Muscle layer of duodenum (tissue), 2 donors: ENCODE measurements at regions not wholly inside any gene's neighbourhood (a gene's known extent, or its start where the extent isn't known, plus 50 kb on each side); places are given as distances from the start of the nearest gene placed in this dataset.

Source experiments
- H3K27ac ChIP-seq: one replicate; pipeline ENCODE4 v1.7.0; 2013; ENCODE audit warnings: mild to moderate bottlenecking, low read length
- H3K27me3 ChIP-seq: one replicate; pipeline ENCODE4 v1.7.0; 2013; ENCODE audit warnings: low read depth, mild to moderate bottlenecking, control low read depth, low read length
- H3K36me3 ChIP-seq, 2 donors: one replicate each; pipeline ENCODE4 v1.7.0; 2013; ENCODE audit warnings: low read length in 2 of 2, control low read depth in 1 of 2, mild to moderate bottlenecking in 1 of 2; ENCODE audit not compliant: insufficient read depth in 2 of 2, control insufficient read depth in 1 of 2
- H3K4me1 ChIP-seq, 2 donors: one replicate each; pipeline ENCODE4 v1.7.0; 2013; ENCODE audit warnings: low read length in 2 of 2, mild to moderate bottlenecking in 2 of 2, control low read depth in 1 of 2, moderate library complexity in 1 of 2; ENCODE audit not compliant: insufficient read depth in 2 of 2, control insufficient read depth in 1 of 2
- H3K4me3 ChIP-seq, 2 donors: one replicate each; pipeline ENCODE4 v1.7.0; 2013; ENCODE audit warnings: low read length in 2 of 2, low read depth in 1 of 2, mild to moderate bottlenecking in 1 of 2
- H3K9me3 ChIP-seq, 2 donors: one replicate each; pipeline ENCODE4 v1.7.0; 2013; ENCODE audit warnings: low read length in 2 of 2, control low read depth in 1 of 2, mild to moderate bottlenecking in 1 of 2; ENCODE audit not compliant: control insufficient read depth in 1 of 2
- donor health status: healthy.

GRCh38 chr1:168842306-168842705, 113.3 kb upstream of the DPT start:
- Histone ChIP-seq H3K4me1 (no peaks in the 10 kb centered on the region), H3K36me3 (no peaks in the 10 kb centered on the region), H3K9me3 (no peaks in the 10 kb centered on the region), H3K4me3 (no peak overlapping the region), H3K27me3 (no peaks in the 10 kb centered on the region), H3K27ac (no peak overlapping the region)

- no peak overlapping the region for H3K27ac ChIP-seq
- no peaks in the 10 kb centered on the region for H3K27me3 ChIP-seq
- H3K4me3 ChIP-seq, result no peak overlapping the region
- H3K9me3 ChIP-seq, result no peaks in the 10 kb centered on the region
- no peaks in the 10 kb centered on the region for H3K36me3 ChIP-seq
- H3K4me1 ChIP-seq, result no peaks in the 10 kb centered on the region
Measured at GRCh38 chr1:168842916-168843315, 113.9 kb upstream of the DPT start.

GRCh38 chr1:168843401-168843800, 114.4 kb upstream of the DPT start:
- Histone ChIP-seq H3K27me3 (no peaks in the 10 kb centered on the region), H3K9me3 (no peaks in the 10 kb centered on the region), H3K4me1 (no peaks in the 10 kb centered on the region), H3K36me3 (no peaks in the 10 kb centered on the region), H3K4me3 (no peak overlapping the region), H3K27ac (no peak overlapping the region)

GRCh38 chr1:168843950-168844349, 114.9 kb upstream of the DPT start:
- H3K27ac ChIP-seq, result no peak overlapping the region
- no peaks in the 10 kb centered on the region for H3K36me3 ChIP-seq
- no peaks in the 10 kb centered on the region for H3K27me3 ChIP-seq
- no peak overlapping the region for H3K4me3 ChIP-seq
- no peaks in the 10 kb centered on the region for H3K9me3 ChIP-seq
- no peaks in the 10 kb centered on the region for H3K4me1 ChIP-seq

GRCh38 chr1:168845140-168845539, 116.1 kb upstream of the DPT start:
- H3K27ac ChIP-seq, result no peak overlapping the region
- no peak overlapping the region for H3K4me3 ChIP-seq
- no peaks in the 10 kb centered on the region for H3K27me3 ChIP-seq

GRCh38 chr1:168848051-168848450, 119.0 kb upstream of the DPT start:
- Histone ChIP-seq H3K9me3 (peaks cover 0 to 3% of the 10 kb centered on the region in 2 donors), H3K4me1 (no peaks in the 10 kb centered on the region), H3K27me3 (no peaks in the 10 kb centered on the region), H3K27ac (no peak overlapping the region), H3K4me3 (no peak overlapping the region), H3K36me3 (no peaks in the 10 kb centered on the region)

More at GRCh38 chr1:168845140-168845539, 116.1 kb upstream of the DPT start:
- Histone ChIP-seq H3K4me1 (no peaks in the 10 kb centered on the region), H3K36me3 (no peaks in the 10 kb centered on the region), H3K9me3 (no peaks in the 10 kb centered on the region)

- H3K36me3 ChIP-seq, result no peaks in the 10 kb centered on the region
- H3K27ac ChIP-seq, result no peak overlapping the region
- peaks cover 0 to 3% of the 10 kb centered on the region in 2 donors for H3K9me3 ChIP-seq
- H3K27me3 ChIP-seq, result no peaks in the 10 kb centered on the region
- no peak overlapping the region for H3K4me3 ChIP-seq
- no peaks in the 10 kb centered on the region for H3K4me1 ChIP-seq
Measured at GRCh38 chr1:168861421-168862004, 132.5 kb upstream of the DPT start.

GRCh38 chr1:168863772-168864171, 134.8 kb upstream of the DPT start:
- Histone ChIP-seq H3K36me3 (no peaks in the 10 kb centered on the region), H3K9me3 (peaks cover 0 to 3% of the 10 kb centered on the region in 2 donors), H3K4me3 (no peak overlapping the region), H3K27ac (no peak overlapping the region), H3K4me1 (no peaks in the 10 kb centered on the region), H3K27me3 (no peaks in the 10 kb centered on the region)

- no peaks in the 10 kb centered on the region for H3K4me1 ChIP-seq
- no peak overlapping the region for H3K27ac ChIP-seq
- no peaks in the 10 kb centered on the region for H3K27me3 ChIP-seq
- H3K36me3 ChIP-seq, result no peaks in the 10 kb centered on the region
- peaks cover 0 to 3% of the 10 kb centered on the region in 2 donors for H3K9me3 ChIP-seq
- no peak overlapping the region for H3K4me3 ChIP-seq
Measured at GRCh38 chr1:168864266-168864665, 135.3 kb upstream of the DPT start.

GRCh38 chr1:168865850-168866620, 137.0 kb upstream of the DPT start:
- Histone ChIP-seq H3K4me1 (no peaks in the 10 kb centered on the region), H3K27ac (no peak overlapping the region), H3K27me3 (no peaks in the 10 kb centered on the region), H3K36me3 (no peaks in the 10 kb centered on the region), H3K4me3 (no peak overlapping the region), H3K9me3 (peaks cover 0 to 3% of the 10 kb centered on the region in 2 donors)

GRCh38 chr1:168867941-168868634, 139.1 kb upstream of the DPT start:
- H3K4me3 ChIP-seq, result no peak overlapping the region
- H3K9me3 ChIP-seq, result peaks cover 0 to 3% of the 10 kb centered on the region in 2 donors
- no peaks in the 10 kb centered on the region for H3K4me1 ChIP-seq
- H3K27ac ChIP-seq, result no peak overlapping the region
- H3K36me3 ChIP-seq, result no peaks in the 10 kb centered on the region
- H3K27me3 ChIP-seq, result no peaks in the 10 kb centered on the region
